GM18907 (cell line): ENCODE measurements at regions not wholly inside any gene's neighbourhood (a gene's known extent, or its start where the extent isn't known, plus 50 kb on each side); places are given as distances from the start of the nearest gene placed in this dataset.

ENCODE experiments used
- ATAC-seq: cut with Tn5 transposase; IDR thresholded peaks from one replicate; pipeline ENCODE4 v1.9.1; 2021; ENCODE audit warnings: mild to moderate bottlenecking, moderate library complexity; ENCODE audit not compliant: unreplicated experiment

DNA sequence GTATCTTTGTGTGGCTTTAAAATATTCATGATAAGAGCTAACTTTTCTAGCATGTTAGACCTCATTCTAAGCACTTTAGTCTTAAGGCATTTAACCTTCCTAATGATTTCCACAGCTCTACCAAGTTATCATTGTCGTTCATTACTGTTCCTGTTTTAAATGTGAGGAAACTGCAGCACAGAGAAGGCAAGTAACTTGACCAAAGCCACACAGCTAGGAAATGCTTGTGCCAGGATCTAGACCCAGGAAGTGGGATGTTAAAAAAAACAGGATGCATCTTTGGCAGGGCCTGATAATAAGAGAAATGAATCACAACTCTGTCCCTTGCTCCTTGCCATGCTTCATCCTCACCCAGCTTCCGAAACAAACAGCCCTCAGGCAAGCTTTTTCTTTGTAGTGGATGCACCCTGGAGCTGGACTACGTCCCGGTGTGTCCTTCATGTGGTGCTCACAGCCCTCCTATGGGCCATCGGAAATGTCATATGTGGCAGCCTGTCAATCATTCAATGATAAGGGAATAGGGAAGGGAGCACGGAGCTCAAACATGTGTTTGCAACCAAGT, 196.9 kb upstream of the RREB1 start:
- no peak for ATAC-seq

DNA sequence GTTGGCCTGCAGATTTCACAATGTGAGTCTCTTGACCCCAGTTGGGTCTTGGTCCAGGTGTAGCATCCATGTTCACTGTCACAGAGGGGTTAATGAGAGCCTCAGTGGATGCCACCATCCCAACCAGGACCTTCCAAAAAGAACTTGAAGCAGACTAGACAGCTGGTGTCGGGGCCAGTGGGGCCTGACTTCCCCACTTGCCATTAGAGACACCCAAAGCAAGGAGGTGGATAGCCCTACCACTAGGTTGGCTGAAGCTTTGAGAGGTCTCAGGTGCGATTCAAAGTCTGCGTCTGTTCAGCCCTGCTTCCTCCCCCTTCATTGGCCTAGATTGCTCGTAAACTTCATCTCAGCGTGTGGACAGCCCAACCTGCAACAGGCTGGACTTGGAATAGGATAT, 196.4 kb upstream of the RREB1 start:
- ATAC-seq, result no peak

DNA sequence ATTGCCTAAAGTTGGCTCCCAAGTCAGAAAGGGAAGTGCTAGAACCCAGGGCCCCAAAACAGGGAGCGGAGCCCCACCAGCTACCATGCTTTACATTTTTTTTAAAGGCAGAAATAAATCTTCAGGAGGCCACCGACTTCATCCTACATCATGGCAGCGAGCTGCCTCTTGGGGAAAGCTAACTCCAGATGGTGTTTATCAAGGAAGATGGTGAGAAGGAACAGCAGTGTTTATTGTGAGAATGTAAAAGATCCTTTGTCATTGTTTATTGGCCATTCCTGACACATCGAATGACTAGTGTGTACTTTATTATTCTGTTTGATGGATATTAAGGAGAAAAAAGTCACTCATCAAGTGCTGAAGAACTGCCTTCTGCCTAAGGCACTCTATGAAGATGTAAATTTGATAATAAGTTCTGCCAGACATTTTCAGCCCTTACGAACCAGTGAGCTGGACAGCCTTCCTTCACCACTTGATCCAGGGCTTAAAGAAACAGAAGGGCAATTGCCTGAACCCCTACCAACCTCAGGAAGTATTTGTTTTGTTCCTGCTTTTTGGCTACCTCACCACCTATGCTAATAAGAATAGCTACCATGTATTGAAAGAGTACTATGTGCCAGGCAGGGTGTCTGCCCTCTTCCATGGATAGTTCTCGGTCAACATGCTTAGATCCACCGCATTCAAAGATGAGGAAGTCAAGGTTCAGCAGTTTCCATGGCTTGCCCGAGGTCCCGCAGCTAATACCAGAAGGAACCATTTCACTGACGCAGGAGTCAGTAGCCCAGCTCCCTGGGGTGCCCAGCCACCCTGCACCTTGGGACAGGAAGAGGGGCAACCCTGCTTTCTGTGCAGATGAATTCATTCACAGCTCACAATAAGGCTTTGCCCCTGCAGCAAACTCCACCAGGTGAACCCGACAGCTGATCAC, 194.7 kb upstream of the RREB1 start:
- no peak for ATAC-seq

DNA sequence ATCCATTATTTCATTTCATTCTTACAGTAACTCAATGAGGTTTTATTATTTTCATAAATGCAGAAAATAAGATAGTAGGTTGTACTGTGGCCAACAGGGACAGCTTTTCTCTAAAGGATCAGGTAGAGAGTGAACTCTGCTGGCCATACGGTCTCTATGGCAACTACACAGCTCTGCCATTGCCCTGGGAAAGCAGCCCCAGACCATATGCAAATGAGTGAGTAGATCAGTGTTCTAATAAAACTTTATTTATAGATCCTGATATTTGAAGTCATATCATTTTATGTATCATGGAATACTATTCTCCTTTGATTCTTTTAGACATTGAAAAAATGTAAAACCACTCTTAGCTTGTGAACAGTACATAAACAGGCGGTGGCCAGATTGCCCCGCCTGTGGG, 192.5 kb upstream of the RREB1 start:
- ATAC-seq, result no peak

DNA sequence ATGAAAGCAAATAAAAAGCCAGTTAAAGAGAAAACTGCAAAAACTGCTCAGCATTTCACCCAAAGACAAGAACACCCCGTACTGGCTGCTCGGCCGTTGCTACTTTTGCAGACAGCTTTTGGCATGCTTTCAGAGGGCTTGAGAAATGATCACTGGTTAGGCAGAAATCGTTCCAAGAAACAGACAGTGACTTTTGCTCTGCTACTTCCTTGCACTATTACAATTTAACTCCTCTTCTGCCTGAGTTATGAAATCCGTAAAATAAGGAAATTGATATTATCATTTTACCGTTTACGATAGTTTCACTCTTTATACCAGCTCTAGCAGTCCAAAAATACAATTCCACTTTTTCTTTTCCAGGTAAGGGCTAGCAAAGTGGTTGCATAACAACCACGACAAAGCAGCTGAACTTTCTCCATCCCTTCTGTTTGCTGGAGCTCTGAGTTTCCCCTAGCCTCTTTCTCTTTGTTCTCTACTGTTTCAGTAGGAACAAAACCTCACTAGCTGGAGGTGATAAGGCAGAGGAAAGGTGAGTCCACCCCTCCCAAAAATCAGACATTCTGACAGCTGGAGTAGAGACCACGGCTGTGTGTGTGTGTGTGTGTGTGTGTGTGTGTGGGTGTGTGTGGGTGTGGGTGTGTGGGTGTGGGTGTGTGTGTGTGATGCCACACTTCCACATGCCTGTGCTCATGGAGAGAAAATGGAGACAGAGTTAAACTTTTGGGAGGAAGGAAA, 191.8 kb upstream of the RREB1 start:
- no peak for ATAC-seq

DNA sequence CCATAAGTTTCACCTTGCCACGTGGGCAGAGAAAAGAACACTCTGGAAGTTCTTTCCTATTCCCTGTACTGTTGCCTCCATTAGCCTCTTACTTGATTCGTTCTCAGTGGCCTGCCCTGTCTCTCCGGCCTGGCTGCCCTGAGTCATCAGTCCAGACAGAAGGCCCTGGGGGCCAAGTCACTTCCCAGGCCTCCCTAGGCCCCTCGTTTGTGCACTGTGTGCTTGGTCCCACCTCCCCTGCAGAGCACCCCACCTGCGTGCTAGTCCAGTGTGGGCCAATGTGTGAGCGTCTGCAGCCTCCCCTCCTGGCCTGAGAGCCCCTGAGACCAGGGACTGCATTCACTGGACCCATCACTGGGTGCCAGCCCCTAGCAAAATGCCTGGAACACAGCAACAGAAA, 191.2 kb upstream of the RREB1 start:
- ATAC-seq, result no peak

DNA sequence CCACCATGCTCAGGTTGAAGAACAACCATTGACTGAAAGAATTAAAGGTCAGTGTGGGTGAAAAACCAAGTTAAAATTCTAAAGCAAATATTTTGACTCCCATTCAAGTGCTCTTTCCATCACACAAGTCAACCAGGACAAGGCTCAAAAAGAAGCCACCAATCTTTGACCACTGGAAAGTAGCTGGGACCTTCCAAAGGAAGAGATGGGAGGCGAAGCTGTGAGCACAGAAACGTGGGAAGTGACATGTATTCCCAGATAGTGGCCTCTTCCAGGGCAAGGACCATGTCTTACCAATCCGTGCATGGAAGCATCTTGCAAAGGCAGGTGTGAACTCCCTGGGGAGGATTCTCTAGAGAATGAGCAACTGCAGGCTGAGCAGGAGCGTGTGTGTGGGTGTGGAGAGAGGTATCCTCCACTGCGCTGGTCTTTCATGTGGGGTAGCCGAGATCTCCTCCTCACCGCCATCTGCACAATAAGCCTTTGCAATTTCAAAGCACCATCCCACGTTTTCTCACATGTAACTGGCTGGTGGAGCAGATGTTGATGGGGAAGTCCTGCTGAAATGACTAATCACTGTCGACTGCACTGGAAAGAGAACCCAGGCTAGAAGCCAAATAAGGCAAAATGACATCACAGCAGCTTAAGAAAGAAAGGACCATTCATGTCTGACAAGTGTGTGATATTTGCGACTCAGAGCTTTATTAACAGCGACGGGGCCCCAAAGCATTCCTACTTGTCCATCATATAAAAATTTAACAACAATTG, 189.4 kb upstream of the RREB1 start:
- ATAC-seq, result peak; percentile 87

DNA sequence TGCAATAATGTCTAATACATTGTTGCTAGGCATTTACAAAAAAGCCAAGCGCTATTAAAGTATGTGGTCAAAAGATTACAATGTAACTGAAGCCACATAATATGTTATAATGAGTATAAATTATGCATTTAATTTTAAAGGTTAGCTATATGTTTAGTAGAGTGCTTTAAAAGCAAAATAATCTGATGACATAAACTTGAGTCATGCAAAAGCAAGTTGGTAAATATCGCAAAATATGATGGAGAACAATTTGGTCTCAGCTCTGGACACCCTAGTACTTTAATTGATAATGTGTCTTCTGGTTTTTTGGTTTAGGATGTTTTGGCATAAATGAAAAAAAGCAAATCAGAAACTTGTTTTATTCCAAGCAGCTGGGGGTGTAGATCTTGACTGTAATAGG, 188.6 kb upstream of the RREB1 start:
- ATAC-seq, result no peak

DNA sequence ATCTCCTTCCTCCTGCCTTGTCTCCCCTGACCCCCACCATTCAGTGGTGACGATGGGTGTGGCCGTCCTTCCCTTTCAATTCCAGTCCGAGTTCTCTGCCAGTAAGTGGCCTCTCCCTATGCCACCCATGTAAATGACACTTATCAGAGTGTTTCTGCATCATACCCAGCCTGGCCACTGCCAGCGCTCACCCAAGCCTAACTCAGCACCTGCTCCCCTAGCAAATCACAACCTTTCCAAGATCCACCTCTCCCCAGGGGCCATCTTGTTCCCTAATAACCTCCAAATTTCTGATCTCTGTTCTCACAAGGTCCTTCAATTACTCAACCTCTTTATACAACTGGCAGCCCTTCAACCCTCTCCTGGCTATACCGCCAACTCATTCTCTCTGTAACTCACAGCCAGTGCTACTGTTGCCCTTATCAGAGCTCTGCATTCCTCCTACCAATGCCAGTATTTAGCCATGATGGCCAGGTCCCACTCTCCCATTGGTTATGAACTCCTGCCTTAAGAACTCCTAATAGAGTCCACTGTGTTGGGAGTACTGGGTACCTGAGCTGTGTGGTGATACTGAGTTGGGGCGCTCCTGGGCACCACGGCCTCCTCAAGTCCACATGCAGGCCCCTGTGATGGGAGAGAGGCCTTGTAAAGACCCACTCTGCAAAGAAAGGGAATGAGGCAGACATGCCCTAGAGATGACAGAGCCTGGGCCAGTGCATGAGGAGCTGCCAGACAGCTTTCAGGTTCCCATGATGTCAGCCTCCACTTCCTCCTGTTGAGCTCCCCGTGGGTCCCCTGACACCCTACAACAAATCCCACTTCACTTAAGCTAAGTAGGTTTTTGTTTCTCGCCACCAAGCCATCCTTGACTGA, 187.4 kb upstream of the RREB1 start:
- no peak for ATAC-seq

DNA sequence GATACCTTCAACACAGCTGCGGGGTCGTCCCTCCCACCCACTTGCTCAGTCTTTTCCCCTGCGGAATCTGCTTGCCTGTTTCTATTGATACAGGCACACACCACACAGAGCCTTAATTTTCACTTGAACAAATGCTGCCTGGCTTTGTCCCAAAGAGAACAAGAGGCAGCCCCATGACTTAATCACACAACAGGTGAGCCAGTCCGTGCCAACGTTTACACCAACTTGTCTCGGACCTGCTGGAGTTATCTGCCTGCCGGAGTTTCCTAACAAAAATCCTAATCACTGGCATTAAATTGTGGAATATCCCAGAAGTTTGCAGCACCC, 186.8 kb upstream of the RREB1 start:
- ATAC-seq, result no peak

DNA sequence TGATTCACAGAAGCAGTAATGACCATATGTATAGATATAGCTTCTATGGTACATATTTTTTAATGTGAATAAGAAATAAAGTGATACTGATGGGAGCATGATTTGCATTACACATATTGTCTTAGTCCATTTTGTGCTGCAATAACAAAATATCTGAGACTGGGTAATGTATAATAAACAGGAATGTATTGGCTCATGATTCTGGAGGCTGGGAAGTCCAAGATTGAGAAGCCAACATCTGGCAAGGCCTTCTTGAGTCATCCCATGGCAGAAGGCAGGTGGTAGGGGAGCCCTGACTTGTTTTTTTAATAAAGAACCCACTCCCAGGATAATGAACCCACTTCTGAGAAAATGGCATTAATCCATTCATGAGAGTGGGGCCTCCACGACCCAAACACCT, 185.6 kb upstream of the RREB1 start:
- ATAC-seq, result no peak

DNA sequence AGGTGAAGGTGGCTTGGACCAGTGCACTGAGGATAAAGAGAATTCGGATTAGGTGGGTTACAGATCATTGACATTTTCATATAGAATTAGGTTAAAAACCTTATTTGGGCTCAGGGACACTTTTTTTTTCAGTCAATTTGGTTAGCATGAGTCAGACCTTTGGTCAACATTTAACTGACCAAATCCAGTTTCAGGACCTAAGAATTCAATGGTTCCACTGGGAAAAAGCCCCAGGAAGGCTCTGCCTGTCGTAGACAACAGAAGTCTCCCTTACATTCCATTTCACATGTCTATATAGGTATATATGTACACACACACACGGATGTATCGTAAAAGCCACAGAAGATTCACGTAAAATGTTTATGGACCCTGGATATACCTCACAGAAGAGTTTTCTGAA, 184.2 kb upstream of the RREB1 start:
- no peak for ATAC-seq

DNA sequence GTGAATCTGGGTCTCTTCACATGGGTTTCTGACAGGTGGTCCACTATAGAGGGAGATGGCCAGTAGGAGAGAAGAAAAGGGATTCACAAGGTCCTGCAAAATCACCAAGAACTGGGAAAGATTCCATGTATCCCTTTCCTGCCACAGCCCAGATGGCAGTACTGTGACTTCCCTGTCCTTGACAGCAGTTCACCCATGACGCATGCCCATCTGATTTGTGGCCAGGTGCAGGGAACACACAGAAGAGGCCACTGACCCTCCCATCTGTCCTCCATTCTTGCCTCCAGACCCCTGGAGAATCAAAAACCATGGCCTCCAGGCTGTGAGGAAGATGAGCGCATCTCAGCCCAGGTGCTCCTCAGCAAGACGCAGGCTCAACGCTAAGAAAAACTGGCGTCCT, 183.1 kb upstream of the RREB1 start:
- no peak for ATAC-seq

DNA sequence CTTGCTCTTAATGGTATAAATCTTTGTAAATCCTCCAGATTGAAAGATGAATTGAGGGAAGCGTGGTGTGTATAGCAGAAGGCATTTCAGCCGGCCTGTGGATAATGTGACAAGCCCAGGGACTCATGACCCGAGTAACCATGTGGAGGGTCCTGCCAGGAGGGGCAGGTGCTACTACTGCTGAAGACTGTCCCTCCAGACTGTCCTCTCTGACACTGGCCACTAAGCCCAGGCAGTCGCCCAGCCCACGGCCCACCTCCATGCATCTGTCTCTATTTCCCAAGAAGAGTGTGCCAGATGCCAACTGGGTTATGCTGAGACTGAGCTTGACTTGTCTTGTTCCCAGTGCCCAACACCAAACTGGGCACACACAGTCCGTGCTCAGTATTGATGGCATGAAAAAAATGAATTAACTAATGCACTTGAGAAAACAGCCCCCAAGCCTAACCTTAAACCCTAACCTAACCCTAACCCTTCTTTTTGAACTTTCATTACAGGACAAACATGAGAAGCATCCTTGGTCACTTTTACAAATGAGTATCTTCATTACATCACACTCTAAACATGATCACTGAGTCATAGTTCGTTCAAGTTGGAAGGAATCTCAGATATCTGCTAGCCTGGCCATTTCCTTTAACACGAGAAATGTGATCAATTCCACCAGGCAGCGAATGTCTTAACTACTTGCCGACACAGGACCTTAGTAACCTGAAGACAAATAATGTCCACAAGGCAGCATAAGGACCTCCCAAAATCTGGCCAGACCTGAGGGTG, 182.2 kb upstream of the RREB1 start:
- no peak for ATAC-seq

DNA sequence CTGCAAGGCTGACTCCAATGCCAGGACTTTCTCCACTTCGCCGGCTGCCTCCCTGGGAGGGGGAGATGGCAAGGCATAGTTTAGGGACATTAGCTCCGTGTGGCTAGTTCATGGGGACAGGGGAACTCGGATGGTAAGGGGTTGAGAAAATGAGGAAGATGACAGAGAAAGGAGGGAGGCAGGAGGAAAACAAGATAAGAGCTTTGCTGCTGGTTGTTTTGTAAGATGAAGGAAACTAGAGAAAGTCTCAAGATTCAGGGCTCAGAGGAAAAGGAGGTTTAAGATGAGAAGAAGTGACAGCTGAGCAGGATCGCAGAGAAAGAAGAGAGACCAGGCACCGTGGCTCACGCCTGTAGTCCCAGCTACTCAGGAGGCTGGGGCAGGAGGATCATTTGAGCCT, 180.9 kb upstream of the RREB1 start:
- ATAC-seq, result no peak

DNA sequence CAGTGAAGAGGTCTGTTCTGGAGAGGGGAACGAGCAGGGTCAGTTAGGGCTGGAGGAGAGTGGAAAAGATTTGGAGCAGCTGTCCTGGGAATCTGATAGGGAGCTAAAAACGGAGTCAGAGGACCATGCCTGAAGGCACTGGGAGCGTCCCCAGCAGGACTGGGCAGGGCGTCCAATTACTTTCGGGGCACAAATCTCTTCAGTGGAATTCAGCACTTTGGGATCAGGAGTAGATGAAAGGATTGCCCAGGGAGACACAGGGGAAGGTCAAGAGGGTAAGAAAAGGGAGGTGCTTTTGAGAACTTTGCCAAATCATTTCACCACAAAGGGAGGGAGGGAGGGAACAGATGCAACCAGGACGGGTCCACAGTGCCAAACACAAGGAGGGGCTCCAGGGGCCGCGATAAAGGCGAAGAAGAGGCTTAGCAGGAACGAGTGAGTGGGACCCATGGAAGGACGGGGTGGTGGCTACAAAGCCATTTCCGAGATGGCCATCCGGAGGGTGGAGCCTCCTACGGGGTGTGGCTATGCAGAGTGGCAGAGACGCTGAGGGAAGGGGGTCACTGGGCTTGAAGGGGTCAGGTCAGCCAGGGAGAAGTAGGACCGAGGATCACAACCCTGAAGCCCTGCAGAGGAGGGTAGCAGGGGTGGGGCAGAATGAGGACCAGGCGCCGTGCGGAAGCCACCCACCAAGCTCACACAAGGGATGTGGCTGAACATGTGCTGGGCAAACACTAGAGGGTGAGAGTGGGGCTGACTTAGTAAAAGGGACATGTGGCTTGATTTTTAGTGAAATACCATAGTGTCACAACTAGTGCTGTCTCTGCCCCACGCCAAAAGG, 180.0 kb upstream of the RREB1 start:
- no peak for ATAC-seq

DNA sequence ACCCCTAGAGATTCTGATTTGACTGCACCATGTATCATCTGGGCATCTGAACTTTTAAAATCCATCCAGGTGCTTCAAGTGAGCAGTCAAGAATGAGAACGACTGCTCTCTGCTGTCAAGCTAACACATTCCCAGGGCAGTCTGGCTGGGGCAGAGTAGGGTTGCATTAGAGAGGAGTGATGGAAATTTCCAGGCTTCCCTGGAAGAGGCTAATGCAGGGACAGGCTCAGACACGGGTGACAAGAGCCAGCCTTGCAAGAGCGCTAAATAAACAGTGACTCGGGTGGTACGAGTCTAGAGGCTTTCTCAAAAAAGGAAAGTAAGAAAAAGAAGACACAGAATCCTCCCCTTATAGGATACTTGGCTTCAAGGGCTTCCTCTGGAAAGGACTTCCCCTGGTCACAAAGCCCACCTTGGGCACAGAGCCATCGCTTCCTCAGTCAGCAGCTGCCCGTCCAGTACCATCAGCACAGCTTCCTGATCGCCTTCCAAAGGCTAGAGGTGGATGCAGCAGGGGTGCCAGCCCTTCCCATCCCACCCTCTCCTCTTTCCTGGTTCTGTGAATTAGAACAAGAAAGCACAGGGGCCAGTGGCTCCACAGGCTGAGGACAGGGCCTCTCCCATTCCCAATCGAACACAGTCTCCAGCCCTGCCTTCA, 177.4 kb upstream of the RREB1 start:
- no peak for ATAC-seq
